ENCODE measurements at regions not wholly inside any gene's neighbourhood (a gene's known extent, or its start where the extent isn't known, plus 50 kb on each side); places are given as distances from the start of the nearest gene placed in this dataset.

DNA sequence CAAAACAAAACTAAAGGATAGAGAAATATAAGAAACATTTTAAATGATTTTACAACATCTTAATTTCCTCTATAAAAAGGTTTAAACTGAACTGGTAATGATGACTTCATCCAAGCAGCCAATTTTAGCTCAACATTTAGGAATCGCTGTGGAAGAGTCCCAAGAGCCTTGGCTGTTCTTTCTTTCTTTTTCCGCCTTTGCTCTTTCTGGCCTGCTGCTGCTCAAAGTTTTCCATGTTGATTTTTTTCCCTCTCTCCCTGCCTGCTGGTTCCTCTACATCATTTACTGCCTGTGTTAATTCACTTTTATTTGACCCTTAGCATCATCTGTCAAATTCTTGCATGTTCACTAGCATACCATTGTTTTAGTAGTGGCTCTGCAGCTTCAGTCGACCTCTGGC, 146.9 kb downstream of the EVX1 start:
- DNase-seq (ENCODE audit: low read depth in 1 of 2, low spot score in 1 of 2), result no peak
- Histone ChIP-seq H3K27me3 (no peaks in the 10 kb centered on the region), H3K9me3 (ENCODE audit: low read depth) (no peaks in the 10 kb centered on the region), H3K27ac (no peak overlapping the region), H3K4me1 (ENCODE audit: low read depth) (no peaks in the 10 kb centered on the region), H3K36me3 (no peaks in the 10 kb centered on the region), H3K4me3 (no peak overlapping the region)
- TF ChIP-seq CTCF (IDR thresholded peaks at IDR 0.05; ENCODE audit: low read depth, low read length), result no peak

DNA sequence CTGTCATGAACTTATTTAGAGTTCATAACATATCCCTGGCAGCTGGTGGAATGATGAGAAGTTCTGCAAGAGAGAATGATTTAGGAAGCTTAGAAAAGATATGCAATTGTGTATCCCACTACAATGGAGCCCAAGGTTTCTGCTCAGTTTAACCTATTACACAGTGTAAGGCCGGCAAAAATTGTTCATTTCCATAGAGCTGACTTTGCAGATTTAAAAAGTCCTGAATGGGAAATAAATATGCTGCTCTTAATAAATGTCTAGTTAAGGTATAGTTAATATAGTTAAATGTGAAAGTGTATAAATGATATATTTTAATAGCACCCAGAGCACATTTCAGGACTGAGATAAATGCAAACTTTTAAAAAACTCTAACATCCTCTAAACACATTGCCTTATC, 149.9 kb downstream of the EVX1 start:
- no peaks in the 10 kb centered on the region for H3K36me3 ChIP-seq
- no peak for TF ChIP-seq CTCF (IDR thresholded peaks at IDR 0.05; ENCODE audit: low read depth, low read length)
- no peak for DNase-seq (ENCODE audit: low read depth in 1 of 2, low spot score in 1 of 2)
- H3K4me1 ChIP-seq (ENCODE audit: low read depth), result no peaks in the 10 kb centered on the region
- H3K9me3 ChIP-seq (ENCODE audit: low read depth), result no peaks in the 10 kb centered on the region
- H3K4me3 ChIP-seq, result no peak overlapping the region
- H3K27ac ChIP-seq, result no peak overlapping the region
- H3K27me3 ChIP-seq, result no peaks in the 10 kb centered on the region

DNA sequence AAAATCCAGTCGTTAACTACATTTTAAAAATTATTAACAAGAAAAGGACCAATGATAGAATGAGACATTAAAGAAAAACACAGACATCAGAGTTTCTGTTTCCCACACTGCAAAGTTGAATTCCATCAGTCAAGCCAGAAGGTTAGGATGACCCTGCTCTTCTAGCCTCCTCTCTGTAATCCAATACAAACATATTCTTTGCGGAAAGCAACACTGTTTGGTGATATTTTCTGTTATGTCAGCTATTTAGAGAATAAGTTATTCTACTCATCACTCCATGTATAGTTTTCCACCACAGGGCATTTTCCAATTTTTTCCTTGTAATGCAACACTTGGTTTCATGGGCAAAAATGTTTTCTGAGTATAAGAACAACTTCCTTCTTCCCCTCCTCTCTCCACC, 152.3 kb downstream of the EVX1 start:
- no peak overlapping the region for H3K4me3 ChIP-seq
- no peaks in the 10 kb centered on the region for H3K9me3 ChIP-seq (ENCODE audit: low read depth)
- H3K4me1 ChIP-seq (ENCODE audit: low read depth), result no peaks in the 10 kb centered on the region
- TF ChIP-seq CTCF (IDR thresholded peaks at IDR 0.05; ENCODE audit: low read depth, low read length), result no peak
- DNase-seq (ENCODE audit: low read depth in 1 of 2, low spot score in 1 of 2), result no peak
- H3K27ac ChIP-seq, result no peak overlapping the region
- no peaks in the 10 kb centered on the region for H3K27me3 ChIP-seq
- no peaks in the 10 kb centered on the region for H3K36me3 ChIP-seq

DNA sequence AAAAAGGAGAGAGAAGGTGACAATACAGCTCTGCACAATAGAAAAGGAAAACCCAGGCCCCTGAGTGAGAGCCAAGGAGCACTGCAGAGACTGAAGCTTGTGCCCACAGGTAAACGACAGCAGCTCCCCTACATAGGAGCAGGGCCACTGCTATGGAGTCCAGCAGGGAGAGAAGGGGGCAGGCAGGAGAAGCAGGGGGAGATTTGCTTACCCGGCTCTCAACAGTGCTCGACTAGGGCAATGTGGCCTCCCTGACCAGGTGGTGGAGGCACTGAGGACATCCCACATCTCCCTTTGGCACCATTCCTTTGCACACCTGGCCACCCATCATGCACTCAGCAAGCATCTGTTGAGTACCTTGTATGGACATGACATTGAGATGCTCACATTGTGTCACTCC, 153.0 kb downstream of the EVX1 start:
- H3K36me3 ChIP-seq, result no peaks in the 10 kb centered on the region
- no peaks in the 10 kb centered on the region for H3K4me1 ChIP-seq (ENCODE audit: low read depth)
- no peak overlapping the region for H3K27ac ChIP-seq
- no peak for DNase-seq (ENCODE audit: low read depth in 1 of 2, low spot score in 1 of 2)
- H3K9me3 ChIP-seq (ENCODE audit: low read depth), result no peaks in the 10 kb centered on the region
- H3K27me3 ChIP-seq, result no peaks in the 10 kb centered on the region
- no peak for TF ChIP-seq CTCF (IDR thresholded peaks at IDR 0.05; ENCODE audit: low read depth, low read length)
- no peak overlapping the region for H3K4me3 ChIP-seq

GRCh38 chr7:27397503-27397902, 154.9 kb downstream of the EVX1 start:
- H3K4me1 ChIP-seq (ENCODE audit: low read depth), result no peaks in the 10 kb centered on the region

More at GRCh38 chr7:27397503-27397902, 154.9 kb downstream of the EVX1 start:
- no peak for DNase-seq (ENCODE audit: low read depth in 1 of 2, low spot score in 1 of 2)
- no peak for TF ChIP-seq CTCF (IDR thresholded peaks at IDR 0.05; ENCODE audit: low read depth, low read length)
- Histone ChIP-seq H3K27me3 (no peaks in the 10 kb centered on the region), H3K9me3 (ENCODE audit: low read depth) (no peaks in the 10 kb centered on the region), H3K4me3 (no peak overlapping the region), H3K27ac (no peak overlapping the region), H3K36me3 (no peaks in the 10 kb centered on the region)
